ENCODE measurements at regions not wholly inside any gene's neighbourhood (a gene's known extent, or its start where the extent isn't known, plus 50 kb on each side); places are given as distances from the start of the nearest gene placed in this dataset.
"Not testable (repeated sequence)": the region's sequence is repeated elsewhere in the genome, so short reads cannot be mapped to it uniquely, and the experiment has no call there.

DNA sequence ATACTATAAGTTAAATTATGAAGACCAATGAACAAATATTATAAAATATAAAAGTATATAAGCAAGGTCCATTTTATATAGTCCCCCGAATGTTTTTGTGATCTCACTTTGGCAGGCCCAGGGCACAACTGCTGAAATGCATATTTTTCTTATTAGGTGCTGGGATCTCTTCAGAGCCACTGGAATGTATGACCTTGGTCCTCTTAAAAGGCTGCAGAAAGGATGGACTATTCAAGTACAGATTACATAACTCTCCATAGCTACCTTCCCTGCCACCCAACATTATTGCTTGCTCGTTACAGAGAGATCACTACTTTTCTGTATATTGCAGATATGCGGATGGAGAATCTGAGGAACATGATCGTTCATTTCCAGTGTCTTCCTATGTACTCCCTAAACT lies 925.6 kb upstream of the CELF4 start:
- Histone ChIP-seq H3K36me3 (ENCODE audit: control insufficient read depth, insufficient read depth, low read length, severe bottlenecking) (no peaks in the 10 kb centered on the region), H3K9me3 (ENCODE audit: control insufficient read depth, low read length) (no peaks in the 10 kb centered on the region), H3K4me3 (ENCODE audit: low read length) (no peak overlapping the region), H3K4me1 (ENCODE audit: control insufficient read depth, insufficient read depth, low read length) (no peaks in the 10 kb centered on the region), H3K27me3 (replicated peaks; ENCODE audit: control insufficient read depth, insufficient read depth, low read length) (no peaks in the 10 kb centered on the region), H3K9ac (ENCODE audit: low read length) (no peak overlapping the region)
- no peak for DNase-seq (ENCODE audit: low read depth)

DNA sequence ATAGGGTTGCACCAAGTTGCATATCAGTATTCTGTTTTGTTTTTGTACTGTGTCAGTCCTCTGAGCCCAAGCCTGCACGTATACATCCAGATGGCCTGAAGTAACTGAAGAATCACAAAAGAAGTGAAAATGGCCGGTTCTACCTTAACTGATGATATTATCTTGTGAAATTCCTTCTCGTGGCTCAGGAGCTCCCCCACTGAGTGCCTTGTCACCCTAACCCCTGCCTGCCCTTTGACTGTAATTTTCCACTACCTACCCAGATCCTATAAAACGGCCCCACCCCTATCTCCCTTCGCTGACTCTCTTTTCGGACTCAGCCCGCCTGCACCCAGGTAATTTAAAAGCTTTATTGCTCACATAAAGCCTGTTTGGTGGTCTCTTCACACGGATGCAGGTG lies 924.1 kb upstream of the CELF4 start:
- not testable (repeated sequence) for DNase-seq (ENCODE audit: low read depth); H3K36me3 ChIP-seq (ENCODE audit: control insufficient read depth, insufficient read depth, low read length, severe bottlenecking); H3K27me3 ChIP-seq (replicated peaks; ENCODE audit: control insufficient read depth, insufficient read depth, low read length); H3K9ac ChIP-seq (ENCODE audit: low read length); H3K4me3 ChIP-seq (ENCODE audit: low read length); H3K4me1 ChIP-seq (ENCODE audit: control insufficient read depth, insufficient read depth, low read length); H3K9me3 ChIP-seq (ENCODE audit: control insufficient read depth, low read length)

DNA sequence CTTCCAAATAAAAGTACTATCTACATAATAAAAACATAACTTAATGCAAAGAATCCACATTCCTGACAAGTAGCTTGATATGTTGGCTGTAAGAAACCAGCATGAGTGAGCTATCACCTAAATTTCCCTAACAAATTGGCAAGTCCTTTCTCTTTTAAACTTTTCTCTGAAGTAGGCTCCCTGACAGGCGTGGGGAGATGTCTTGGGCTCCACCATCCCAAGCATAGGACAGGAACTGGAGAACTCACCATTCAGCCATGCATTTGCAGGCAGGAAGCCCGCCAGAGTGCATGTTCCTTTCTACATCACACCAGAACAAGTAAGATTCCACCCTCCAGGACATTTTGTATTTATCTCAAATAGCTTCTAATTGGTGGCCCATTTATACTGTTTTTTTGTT lies 921.9 kb upstream of the CELF4 start:
- no peak for DNase-seq (ENCODE audit: low read depth)
- Histone ChIP-seq H3K9me3 (ENCODE audit: control insufficient read depth, low read length) (no peaks in the 10 kb centered on the region), H3K36me3 (ENCODE audit: control insufficient read depth, insufficient read depth, low read length, severe bottlenecking) (no peaks in the 10 kb centered on the region), H3K9ac (ENCODE audit: low read length) (no peak overlapping the region), H3K4me1 (ENCODE audit: control insufficient read depth, insufficient read depth, low read length) (no peaks in the 10 kb centered on the region), H3K27me3 (replicated peaks; ENCODE audit: control insufficient read depth, insufficient read depth, low read length) (no peaks in the 10 kb centered on the region), H3K4me3 (ENCODE audit: low read length) (no peak overlapping the region)

DNA sequence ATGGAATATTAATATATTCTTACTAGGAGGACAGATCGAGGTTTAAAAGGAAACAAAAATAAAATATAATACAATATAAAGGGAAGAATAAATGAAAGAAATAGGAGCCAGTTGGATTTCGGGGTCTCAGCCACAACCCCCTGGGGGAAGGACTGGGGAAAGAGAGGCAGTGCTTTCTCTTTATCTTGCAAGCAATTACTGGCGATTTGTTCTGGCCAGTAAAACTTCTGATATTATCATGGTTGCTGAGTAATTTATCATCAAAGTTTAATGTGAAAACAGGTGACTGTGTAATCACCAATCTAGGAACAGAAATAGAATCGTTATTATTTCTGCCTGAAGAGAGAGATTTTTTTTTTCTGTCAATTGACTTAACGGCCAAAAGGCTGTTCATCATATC lies 917.7 kb upstream of the CELF4 start:
- Histone ChIP-seq H3K9me3 (ENCODE audit: control insufficient read depth, low read length) (peaks cover 9% of the 10 kb centered on the region), H3K27me3 (replicated peaks; ENCODE audit: control insufficient read depth, insufficient read depth, low read length) (no peaks in the 10 kb centered on the region), H3K4me1 (ENCODE audit: control insufficient read depth, insufficient read depth, low read length) (no peaks in the 10 kb centered on the region), H3K36me3 (ENCODE audit: control insufficient read depth, insufficient read depth, low read length, severe bottlenecking) (no peaks in the 10 kb centered on the region), H3K4me3 (ENCODE audit: low read length) (no peak overlapping the region), H3K9ac (ENCODE audit: low read length) (no peak overlapping the region)
- DNase-seq (ENCODE audit: low read depth), result no peak

DNA sequence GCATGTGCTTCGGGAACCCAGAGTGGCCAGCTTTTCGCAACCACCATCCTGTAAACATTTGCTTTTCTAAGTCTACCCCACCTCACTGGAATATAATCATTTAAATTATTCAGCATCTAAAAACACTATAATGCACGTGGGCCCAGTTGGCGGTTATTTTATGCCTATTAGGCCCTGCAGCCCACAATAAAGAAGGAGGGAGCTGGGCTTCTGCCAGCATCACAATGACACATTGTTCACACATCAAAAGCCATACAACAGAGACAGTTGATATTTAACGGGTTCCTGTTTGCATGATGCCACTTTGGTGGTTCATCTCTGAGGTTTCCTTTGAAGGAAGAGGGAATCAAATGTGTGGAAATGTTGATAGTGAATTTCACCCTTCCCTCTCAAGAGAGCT lies 916.0 kb upstream of the CELF4 start:
- H3K27me3 ChIP-seq (replicated peaks; ENCODE audit: control insufficient read depth, insufficient read depth, low read length), result no peaks in the 10 kb centered on the region
- peaks cover 9% of the 10 kb centered on the region for H3K9me3 ChIP-seq (ENCODE audit: control insufficient read depth, low read length)
- H3K4me3 ChIP-seq (ENCODE audit: low read length), result no peak overlapping the region
- no peaks in the 10 kb centered on the region for H3K4me1 ChIP-seq (ENCODE audit: control insufficient read depth, insufficient read depth, low read length)
- no peak overlapping the region for H3K9ac ChIP-seq (ENCODE audit: low read length)
- no peak for DNase-seq (ENCODE audit: low read depth)
- no peaks in the 10 kb centered on the region for H3K36me3 ChIP-seq (ENCODE audit: control insufficient read depth, insufficient read depth, low read length, severe bottlenecking)

DNA sequence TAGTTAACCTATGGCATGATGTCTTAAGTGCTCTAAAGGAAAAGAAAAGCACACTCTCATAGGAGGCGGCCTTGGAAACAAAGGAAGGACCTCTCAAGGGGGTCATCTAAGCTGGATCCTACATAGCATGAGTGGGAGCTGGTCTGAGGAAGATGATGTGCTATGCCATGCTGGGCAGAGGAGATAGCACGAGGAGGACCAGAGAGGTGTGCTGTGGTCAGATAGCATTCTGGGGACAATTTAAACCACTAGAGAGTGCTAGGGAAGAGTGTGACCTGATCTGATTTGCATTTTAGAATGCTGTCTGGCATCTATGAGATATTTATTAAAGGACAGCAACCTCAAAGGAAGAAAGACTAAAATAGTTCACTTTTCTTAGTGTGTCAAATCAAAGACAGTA lies 910.1 kb upstream of the CELF4 start:
- no peak overlapping the region for H3K9ac ChIP-seq (ENCODE audit: low read length)
- H3K4me1 ChIP-seq (ENCODE audit: control insufficient read depth, insufficient read depth, low read length), result no peaks in the 10 kb centered on the region
- no peak for DNase-seq (ENCODE audit: low read depth)
- H3K27me3 ChIP-seq (replicated peaks; ENCODE audit: control insufficient read depth, insufficient read depth, low read length), result no peaks in the 10 kb centered on the region
- no peak overlapping the region for H3K4me3 ChIP-seq (ENCODE audit: low read length)
- peaks cover 9% of the 10 kb centered on the region for H3K9me3 ChIP-seq (ENCODE audit: control insufficient read depth, low read length)
- no peaks in the 10 kb centered on the region for H3K36me3 ChIP-seq (ENCODE audit: control insufficient read depth, insufficient read depth, low read length, severe bottlenecking)

DNA sequence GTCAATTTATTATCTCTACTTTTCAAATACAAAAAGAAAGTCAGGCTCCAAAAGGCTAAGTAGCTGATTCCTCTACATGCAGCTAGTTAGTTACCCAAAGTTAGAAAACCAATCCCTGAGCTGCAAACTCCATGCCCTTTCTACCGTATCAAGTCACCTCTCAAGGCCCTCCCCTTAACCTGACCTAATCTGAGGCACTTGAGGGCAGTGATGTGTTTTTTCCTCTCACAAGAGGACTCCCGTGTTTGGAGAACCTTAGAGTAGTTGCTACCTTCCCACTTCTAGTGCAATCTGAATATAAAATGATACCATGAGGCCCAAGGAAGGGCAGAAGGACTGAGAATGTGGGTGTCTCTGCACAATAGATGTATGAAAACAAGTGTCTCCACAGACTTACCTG lies 907.9 kb upstream of the CELF4 start:
- H3K36me3 ChIP-seq (ENCODE audit: control insufficient read depth, insufficient read depth, low read length, severe bottlenecking), result no peaks in the 10 kb centered on the region

DNA sequence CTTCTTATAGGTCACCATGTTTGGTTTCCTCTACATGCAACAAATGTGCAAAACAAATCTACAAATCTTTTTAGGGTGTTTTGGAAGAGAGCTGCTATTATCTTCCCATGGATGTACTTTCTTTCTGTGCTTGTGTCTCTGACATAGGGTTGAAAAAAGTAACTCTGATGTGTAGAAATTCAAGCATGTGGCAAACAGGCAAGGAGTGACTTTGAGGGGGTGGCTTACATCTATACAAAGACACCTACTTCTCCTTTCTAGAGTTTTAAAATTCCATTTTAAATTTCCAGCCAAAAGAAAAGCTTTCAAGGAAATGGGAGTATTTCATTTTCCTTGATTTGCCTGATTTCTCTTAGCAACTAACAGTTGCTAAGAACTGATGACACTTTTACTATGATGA lies 904.8 kb upstream of the CELF4 start:
- no peak for DNase-seq (ENCODE audit: low read depth)
- Histone ChIP-seq H3K27me3 (replicated peaks; ENCODE audit: control insufficient read depth, insufficient read depth, low read length) (no peaks in the 10 kb centered on the region), H3K36me3 (ENCODE audit: control insufficient read depth, insufficient read depth, low read length, severe bottlenecking) (no peaks in the 10 kb centered on the region), H3K9ac (ENCODE audit: low read length) (no peak overlapping the region), H3K4me3 (ENCODE audit: low read length) (no peak overlapping the region), H3K9me3 (ENCODE audit: control insufficient read depth, low read length) (no peaks in the 10 kb centered on the region), H3K4me1 (ENCODE audit: control insufficient read depth, insufficient read depth, low read length) (no peaks in the 10 kb centered on the region)

More for the DNA sequence above, 907.9 kb upstream of the CELF4 start:
- DNase-seq (ENCODE audit: low read depth), result no peak
- Histone ChIP-seq H3K9me3 (ENCODE audit: control insufficient read depth, low read length) (no peaks in the 10 kb centered on the region), H3K9ac (ENCODE audit: low read length) (no peak overlapping the region), H3K4me1 (ENCODE audit: control insufficient read depth, insufficient read depth, low read length) (no peaks in the 10 kb centered on the region), H3K4me3 (ENCODE audit: low read length) (no peak overlapping the region), H3K27me3 (replicated peaks; ENCODE audit: control insufficient read depth, insufficient read depth, low read length) (no peaks in the 10 kb centered on the region)

DNA sequence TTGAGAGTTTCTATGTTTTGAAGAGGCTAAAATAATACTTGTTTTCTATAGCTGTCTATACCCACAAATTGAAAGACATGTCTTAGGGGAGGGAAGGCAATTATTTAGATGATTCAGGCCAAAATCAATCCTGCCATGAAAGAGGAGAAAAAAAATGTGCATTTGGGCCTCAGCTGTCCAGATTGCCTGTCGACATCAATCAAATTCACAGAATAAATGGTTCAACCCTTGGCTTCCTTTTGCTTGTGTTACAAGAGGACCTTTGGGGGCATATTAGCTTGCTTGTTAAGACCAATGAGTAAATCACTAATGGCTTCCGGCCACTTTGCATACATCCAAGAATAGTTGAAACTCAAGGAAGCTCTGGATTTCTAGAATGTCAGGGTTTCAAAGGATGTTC lies 900.8 kb upstream of the CELF4 start:
- Histone ChIP-seq H3K9ac (ENCODE audit: low read length) (no peak overlapping the region), H3K27me3 (replicated peaks; ENCODE audit: control insufficient read depth, insufficient read depth, low read length) (no peaks in the 10 kb centered on the region), H3K36me3 (ENCODE audit: control insufficient read depth, insufficient read depth, low read length, severe bottlenecking) (no peaks in the 10 kb centered on the region), H3K9me3 (ENCODE audit: control insufficient read depth, low read length) (no peaks in the 10 kb centered on the region), H3K4me3 (ENCODE audit: low read length) (no peak overlapping the region), H3K4me1 (ENCODE audit: control insufficient read depth, insufficient read depth, low read length) (no peaks in the 10 kb centered on the region)
- DNase-seq (ENCODE audit: low read depth), result no peak

DNA sequence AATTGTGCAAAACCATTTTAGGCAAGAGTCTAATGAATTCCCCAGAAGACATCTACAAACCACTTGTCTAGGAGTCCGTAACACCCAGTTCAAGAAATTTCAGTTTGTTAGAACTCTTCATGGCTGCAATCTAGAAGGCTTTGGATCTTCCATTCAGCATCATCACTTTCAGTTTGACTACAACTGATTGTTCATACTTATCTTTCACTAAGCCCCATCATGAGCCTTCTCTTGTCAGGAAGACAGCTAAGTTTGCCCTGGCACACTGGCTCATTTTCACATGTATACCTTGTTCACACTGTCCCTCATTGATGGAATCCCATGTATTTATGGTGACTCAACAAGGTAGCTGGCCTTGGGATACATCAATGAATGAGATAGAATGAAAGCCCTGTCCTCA lies 898.4 kb upstream of the CELF4 start:
- Histone ChIP-seq H3K4me3 (ENCODE audit: low read length) (no peak overlapping the region), H3K9me3 (ENCODE audit: control insufficient read depth, low read length) (no peaks in the 10 kb centered on the region), H3K27me3 (replicated peaks; ENCODE audit: control insufficient read depth, insufficient read depth, low read length) (no peaks in the 10 kb centered on the region), H3K36me3 (ENCODE audit: control insufficient read depth, insufficient read depth, low read length, severe bottlenecking) (no peaks in the 10 kb centered on the region), H3K9ac (ENCODE audit: low read length) (no peak overlapping the region), H3K4me1 (ENCODE audit: control insufficient read depth, insufficient read depth, low read length) (no peaks in the 10 kb centered on the region)
- DNase-seq (ENCODE audit: low read depth), result no peak

DNA sequence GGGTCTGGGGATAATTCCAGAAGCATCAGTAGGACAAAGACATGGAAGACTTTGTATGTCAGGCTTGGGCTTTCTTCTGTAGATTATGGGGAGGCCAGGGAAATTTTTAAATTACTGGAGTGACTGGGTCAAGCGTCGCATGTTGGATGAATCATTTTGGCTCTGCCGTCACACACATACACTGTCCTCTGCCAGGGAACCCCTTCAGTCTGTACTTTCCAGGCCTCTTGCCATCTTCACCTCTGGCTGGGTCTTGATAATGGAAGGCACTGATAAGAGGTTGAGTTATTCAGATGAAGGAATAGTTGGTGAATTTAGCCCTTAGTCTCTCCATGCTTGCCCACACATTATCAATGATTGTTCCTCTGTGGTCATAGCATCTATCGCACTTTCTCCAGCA lies 895.1 kb upstream of the CELF4 start:
- Histone ChIP-seq H3K9me3 (ENCODE audit: control insufficient read depth, low read length) (no peaks in the 10 kb centered on the region), H3K27me3 (replicated peaks; ENCODE audit: control insufficient read depth, insufficient read depth, low read length) (no peaks in the 10 kb centered on the region), H3K36me3 (ENCODE audit: control insufficient read depth, insufficient read depth, low read length, severe bottlenecking) (no peaks in the 10 kb centered on the region), H3K9ac (ENCODE audit: low read length) (no peak overlapping the region), H3K4me1 (ENCODE audit: control insufficient read depth, insufficient read depth, low read length) (no peaks in the 10 kb centered on the region), H3K4me3 (ENCODE audit: low read length) (no peak overlapping the region)
- no peak for DNase-seq (ENCODE audit: low read depth)

DNA sequence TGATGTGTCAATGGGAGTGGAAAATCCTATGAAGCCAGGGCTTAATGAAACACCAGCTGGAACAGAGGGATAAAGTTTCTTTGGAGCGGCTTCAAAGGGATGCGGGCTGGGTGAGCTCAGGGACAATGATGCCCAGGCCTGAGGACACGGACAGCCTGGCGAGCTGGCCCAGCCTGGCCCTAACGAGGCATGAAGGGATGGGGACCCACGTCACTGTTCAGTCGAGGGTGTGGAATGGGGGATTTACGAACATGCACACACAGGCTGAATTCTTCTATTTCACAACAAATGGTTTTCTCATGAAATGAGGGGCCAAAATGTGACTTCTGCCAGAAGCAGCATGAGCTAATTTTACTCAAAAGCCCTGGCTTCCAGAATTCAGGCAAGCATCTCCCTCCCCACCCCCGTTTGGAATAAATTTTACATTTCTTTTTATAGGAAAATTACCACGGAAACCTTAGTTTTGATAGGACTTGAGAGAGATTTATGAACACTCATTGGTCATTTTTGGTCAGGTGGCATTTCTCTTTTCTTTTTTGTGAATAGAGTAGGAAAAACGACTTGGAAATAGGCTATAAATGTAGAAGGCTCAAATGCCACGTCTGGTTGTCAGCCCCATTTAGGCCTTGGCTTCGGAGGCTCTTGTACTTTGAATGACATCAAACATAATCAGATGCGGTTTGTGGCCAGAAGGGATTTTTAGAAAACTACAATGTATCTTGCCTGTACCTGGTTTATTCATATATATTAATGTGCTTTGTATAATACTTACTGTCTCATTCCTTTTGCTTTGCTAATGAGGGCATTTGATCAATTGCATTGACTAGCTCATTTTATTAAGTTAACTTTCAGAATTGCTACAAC lies 893.8 kb upstream of the CELF4 start:
- Histone ChIP-seq H3K4me3 (ENCODE audit: low read length) (no peak overlapping the region), H3K36me3 (ENCODE audit: control insufficient read depth, insufficient read depth, low read length, severe bottlenecking) (no peaks in the 10 kb centered on the region), H3K27me3 (replicated peaks; ENCODE audit: control insufficient read depth, insufficient read depth, low read length) (no peaks in the 10 kb centered on the region), H3K9me3 (ENCODE audit: control insufficient read depth, low read length) (no peaks in the 10 kb centered on the region), H3K9ac (ENCODE audit: low read length) (no peak overlapping the region), H3K4me1 (ENCODE audit: control insufficient read depth, insufficient read depth, low read length) (no peaks in the 10 kb centered on the region)
- DNase-seq (ENCODE audit: low read depth), result no peak
